ENCODE measurements at regions not wholly inside any gene's neighbourhood (a gene's known extent, or its start where the extent isn't known, plus 50 kb on each side); places are given as distances from the start of the nearest gene placed in this dataset.

GRCh38 chr5:56585999-56586691, 229.2 kb upstream of the MAP3K1 start:
- ATAC-seq (ENCODE audit: poor library complexity) (peak; percentile 41), DNase-seq (peak in 4 of 14 experiments; percentile 34 to 53 (median 44))
- TF ChIP-seq, protein P1, sequence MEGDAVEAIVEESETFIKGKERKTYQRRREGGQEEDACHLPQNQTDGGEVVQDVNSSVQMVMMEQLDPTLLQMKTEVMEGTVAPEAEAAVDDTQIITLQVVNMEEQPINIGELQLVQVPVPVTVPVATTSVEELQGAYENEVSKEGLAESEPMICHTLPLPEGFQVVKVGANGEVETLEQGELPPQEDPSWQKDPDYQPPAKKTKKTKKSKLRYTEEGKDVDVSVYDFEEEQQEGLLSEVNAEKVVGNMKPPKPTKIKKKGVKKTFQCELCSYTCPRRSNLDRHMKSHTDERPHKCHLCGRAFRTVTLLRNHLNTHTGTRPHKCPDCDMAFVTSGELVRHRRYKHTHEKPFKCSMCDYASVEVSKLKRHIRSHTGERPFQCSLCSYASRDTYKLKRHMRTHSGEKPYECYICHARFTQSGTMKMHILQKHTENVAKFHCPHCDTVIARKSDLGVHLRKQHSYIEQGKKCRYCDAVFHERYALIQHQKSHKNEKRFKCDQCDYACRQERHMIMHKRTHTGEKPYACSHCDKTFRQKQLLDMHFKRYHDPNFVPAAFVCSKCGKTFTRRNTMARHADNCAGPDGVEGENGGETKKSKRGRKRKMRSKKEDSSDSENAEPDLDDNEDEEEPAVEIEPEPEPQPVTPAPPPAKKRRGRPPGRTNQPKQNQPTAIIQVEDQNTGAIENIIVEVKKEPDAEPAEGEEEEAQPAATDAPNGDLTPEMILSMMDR (IDR thresholded peaks at IDR 0.05): no peak
- peak overlapping the region in 1 of 2 donors; percentile 38 for H3K27ac ChIP-seq (ENCODE audit: low read depth in 1 of 2, low read length in 2 of 2)
- H3K4me1 ChIP-seq (ENCODE audit: insufficient read depth, low read length): peaks cover 51% of the 10 kb centered on the region
- intact Hi-C loops (cut with DNase I, micrococcal nuclease): loop anchor here in 1 of 2 experiments (2.0 to 5.0 kb wide), 3 partner anchors 53 to 231 kb away; partner anchors contain the start of gene MAP3K1
- no peaks in the 10 kb centered on the region for H3K9me3 Mint-ChIP-seq
- no peaks in the 10 kb centered on the region for H3K27me3 ChIP-seq (ENCODE audit: control insufficient read depth in 1 of 2, insufficient read depth in 2 of 2, low read length in 2 of 2)
- peaks cover 57% of the 10 kb centered on the region for H3K4me1 Mint-ChIP-seq (ENCODE audit: low read depth)
- no peaks in the 10 kb centered on the region for H3K36me3 ChIP-seq (ENCODE audit: insufficient read depth, low read length)
- no peaks in the 10 kb centered on the region for H3K9me3 ChIP-seq (ENCODE audit: control insufficient read depth in 1 of 2, insufficient read depth in 1 of 2, low read length in 2 of 2)
- peak overlapping the region; percentile 19 for H3K4me3 ChIP-seq (ENCODE audit: low read length)
- peak overlapping the region; percentile 87 for H3K27ac Mint-ChIP-seq
- no peaks in the 10 kb centered on the region for H3K36me3 Mint-ChIP-seq (ENCODE audit: low read depth)
- ChIA-PET POLR2A (interaction anchor here (0.6 to 4.1 kb wide), 14 partner anchors 8 to 150 kb away, joined by 3 to 14 read pairs (median 5); no protein-coding TSS in a partner anchor), CTCF (no interaction called here)
- H3K27me3 Mint-ChIP-seq: no peaks in the 10 kb centered on the region
- peak overlapping the region; percentile 56 for H3K4me3 Mint-ChIP-seq

- Histone ChIP-seq H3K27ac (ENCODE audit: low read depth in 1 of 2, low read length in 2 of 2) (no peak overlapping the region), H3K27me3 (ENCODE audit: control insufficient read depth in 1 of 2, insufficient read depth in 2 of 2, low read length in 2 of 2) (no peaks in the 10 kb centered on the region), H3K4me1 (ENCODE audit: insufficient read depth, low read length) (peaks cover 51% of the 10 kb centered on the region), H3K4me3 (ENCODE audit: low read length) (no peak overlapping the region), H3K9me3 (ENCODE audit: control insufficient read depth in 1 of 2, insufficient read depth in 1 of 2, low read length in 2 of 2) (no peaks in the 10 kb centered on the region), H3K36me3 (ENCODE audit: insufficient read depth, low read length) (no peaks in the 10 kb centered on the region)
- intact Hi-C loops (cut with DNase I, micrococcal nuclease): loop anchor here in 1 of 2 experiments (5.0 kb wide), 2 partner anchors 108 to 232 kb away; partner anchors contain the start of gene MAP3K1
- POLR2A ChIA-PET: interaction anchor here (0.7 to 4.1 kb wide), 11 partner anchors 14 to 151 kb away, joined by 3 to 14 read pairs (median 5); no protein-coding TSS in a partner anchor
- Mint-ChIP-seq H3K27ac (peak overlapping the region; percentile 87), H3K4me1 (ENCODE audit: low read depth) (peaks cover 57% of the 10 kb centered on the region), H3K4me3 (no peak overlapping the region), H3K9me3 (no peaks in the 10 kb centered on the region), H3K36me3 (ENCODE audit: low read depth) (no peaks in the 10 kb centered on the region), H3K27me3 (no peaks in the 10 kb centered on the region)
- ATAC-seq (ENCODE audit: poor library complexity) (no peak), DNase-seq (peak in 2 of 14 experiments; percentile 20 to 27)
- CTCF ChIA-PET: no interaction called here
- TF ChIP-seq, protein P1 (IDR thresholded peaks at IDR 0.05): no peak
Observed at GRCh38 chr5:56585461-56585860, 229.9 kb upstream of the MAP3K1 start.

DNA sequence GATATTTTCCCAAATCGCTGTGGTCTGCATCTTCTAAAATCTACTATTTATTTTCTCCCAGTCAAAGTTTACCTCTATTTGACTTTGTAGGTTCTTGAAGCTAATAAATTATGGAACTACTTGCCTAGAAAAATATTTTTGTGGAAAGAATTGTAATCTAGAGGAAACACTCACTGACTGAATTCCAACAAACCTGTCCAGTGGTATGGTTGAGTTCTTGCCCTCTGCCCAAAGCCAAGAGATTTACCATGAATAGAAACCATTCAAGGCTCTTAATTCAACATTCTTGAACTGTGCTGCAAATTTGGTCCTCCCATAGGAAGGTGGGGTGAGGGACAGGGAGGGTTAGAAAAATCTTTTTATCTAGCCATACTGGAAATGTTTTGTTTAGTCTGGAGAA, 233.9 kb upstream of the MAP3K1 start:
- H3K4me3 Mint-ChIP-seq: no peak overlapping the region
- TF ChIP-seq, protein P1 (IDR thresholded peaks at IDR 0.05): no peak
- no peak overlapping the region for H3K27ac Mint-ChIP-seq
- H3K36me3 ChIP-seq (ENCODE audit: insufficient read depth, low read length): no peaks in the 10 kb centered on the region
- no peaks in the 10 kb centered on the region for H3K27me3 Mint-ChIP-seq
- no peaks in the 10 kb centered on the region for H3K27me3 ChIP-seq (ENCODE audit: control insufficient read depth in 1 of 2, insufficient read depth in 2 of 2, low read length in 2 of 2)
- ChIA-PET POLR2A (no interaction called here), CTCF (no interaction called here)
- ATAC-seq (ENCODE audit: poor library complexity) (no peak), DNase-seq (no peak)
- no peaks in the 10 kb centered on the region for H3K9me3 Mint-ChIP-seq
- peaks cover 13% of the 10 kb centered on the region for H3K4me1 ChIP-seq (ENCODE audit: insufficient read depth, low read length)
- no peak overlapping the region for H3K27ac ChIP-seq (ENCODE audit: low read depth in 1 of 2, low read length in 2 of 2)
- H3K4me3 ChIP-seq (ENCODE audit: low read length): no peak overlapping the region
- H3K36me3 Mint-ChIP-seq (ENCODE audit: low read depth): no peaks in the 10 kb centered on the region
- no peaks in the 10 kb centered on the region for H3K9me3 ChIP-seq (ENCODE audit: control insufficient read depth in 1 of 2, insufficient read depth in 1 of 2, low read length in 2 of 2)
- intact Hi-C loops (cut with DNase I, micrococcal nuclease): no loop called here
- H3K4me1 Mint-ChIP-seq (ENCODE audit: low read depth): peaks cover 18% of the 10 kb centered on the region

Data from CD4-positive, alpha-beta T cell (primary cell).